Kidney epithelial cell (primary cell): ENCODE measurements at regions not wholly inside any gene's neighbourhood (a gene's known extent, or its start where the extent isn't known, plus 50 kb on each side); places are given as distances from the start of the nearest gene placed in this dataset.
A peak's percentile ranks its signal among the peaks of the same experiment; 100 is the strongest.

Experiments
- DNase-seq: peaks from one replicate; pipeline ENCODE4 v3.0.0-alpha.2; 2010; ENCODE audit warnings: low read depth
- H3K27me3 ChIP-seq: 2 replicates; pipeline ENCODE4 v1.6.0; 2011; ENCODE audit warnings: low read length; ENCODE audit not compliant: control insufficient read depth, insufficient read depth
- H3K36me3 ChIP-seq: 2 replicates; pipeline ENCODE4 v1.5.1; 2011; ENCODE audit warnings: low read length; ENCODE audit not compliant: control insufficient read depth, insufficient read depth
- H3K4me3 ChIP-seq: 2 replicates; pipeline ENCODE4 v1.5.1; 2011; ENCODE audit warnings: low read depth, mild to moderate bottlenecking, control low read depth, low read length
- CTCF ChIP-seq: IDR thresholded peaks from 2 replicates; pipeline ENCODE4 v1.5.1; 2011; ENCODE audit warnings: mild to moderate bottlenecking, moderate library complexity, low read length, control low read depth, inconsistent platforms; ENCODE audit not compliant: insufficient read depth, poor library complexity, severe bottlenecking

DNA sequence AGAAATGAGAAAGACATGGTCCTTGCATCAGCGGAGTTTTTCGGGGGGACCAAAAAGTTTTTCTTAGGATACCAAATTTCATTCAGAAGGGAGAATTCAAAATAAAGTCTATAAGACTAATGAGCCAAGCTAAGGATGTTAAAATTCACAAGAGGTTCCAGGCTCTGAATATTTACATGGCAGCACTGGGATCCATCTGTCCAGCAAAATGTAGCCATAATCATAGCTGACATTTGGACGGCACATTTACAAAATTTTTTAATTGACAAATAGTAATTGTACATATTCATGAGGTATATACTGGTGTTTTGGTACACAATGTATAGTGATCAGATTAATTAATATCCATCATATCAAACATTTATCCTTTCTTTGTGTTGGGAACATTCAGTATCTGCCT is 107.9 kb downstream of the ZNF648 start:
- no peak for TF ChIP-seq CTCF
- H3K36me3 ChIP-seq = no peaks in the 10 kb centered on the region
- no peaks in the 10 kb centered on the region for H3K27me3 ChIP-seq
- no peak overlapping the region for H3K4me3 ChIP-seq
- DNase-seq = no peak

DNA sequence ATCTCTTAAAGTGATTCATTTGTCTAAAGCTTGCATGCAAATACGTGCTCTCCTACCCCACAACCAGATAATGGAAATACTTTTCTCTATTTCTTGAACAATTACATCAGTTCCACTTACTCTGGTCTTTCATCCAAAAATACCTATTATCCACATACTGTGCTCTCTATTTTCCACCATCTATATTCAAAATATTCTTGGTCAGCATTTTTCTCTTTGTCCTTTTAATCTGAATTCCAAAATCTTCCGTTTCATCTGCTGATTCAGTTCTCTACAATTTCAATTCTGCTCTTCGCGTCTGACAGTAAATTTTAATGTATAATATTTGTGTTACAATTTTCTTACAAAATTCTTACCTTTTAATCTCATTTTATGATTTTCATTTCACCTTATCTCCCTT is 110.3 kb downstream of the ZNF648 start:
- Histone ChIP-seq H3K36me3 (no peaks in the 10 kb centered on the region), H3K4me3 (no peak overlapping the region), H3K27me3 (no peaks in the 10 kb centered on the region)
- TF ChIP-seq CTCF = no peak
- no peak for DNase-seq

DNA sequence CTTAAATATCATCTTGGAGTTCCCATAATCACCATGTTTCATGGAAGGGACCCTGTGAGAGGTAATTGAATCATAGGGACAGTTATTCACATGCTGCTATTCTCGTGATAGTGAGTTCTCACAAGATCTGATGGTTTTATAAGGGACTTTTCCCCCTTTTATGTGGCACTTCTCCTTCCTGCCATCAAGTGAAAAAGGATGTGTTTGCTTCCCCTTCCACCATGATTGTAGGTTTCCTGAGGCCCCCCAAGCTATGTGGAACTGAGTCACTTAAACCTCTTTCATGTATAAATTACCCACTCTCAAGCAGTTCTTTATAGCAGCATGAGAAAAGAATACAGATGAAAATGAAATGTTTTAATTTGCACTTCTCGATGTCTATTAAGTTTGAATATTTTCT is 112.0 kb downstream of the ZNF648 start:
- H3K4me3 ChIP-seq = no peak overlapping the region
- no peaks in the 10 kb centered on the region for H3K27me3 ChIP-seq
- DNase-seq = no peak
- H3K36me3 ChIP-seq = no peaks in the 10 kb centered on the region
- TF ChIP-seq CTCF = no peak

GRCh38 chr1:181948372-181948771 is 113.1 kb downstream of the ZNF648 start:
- no peaks in the 10 kb centered on the region for H3K27me3 ChIP-seq
- H3K4me3 ChIP-seq = no peak overlapping the region
- no peak for DNase-seq
- no peaks in the 10 kb centered on the region for H3K36me3 ChIP-seq
- TF ChIP-seq CTCF = no peak

DNA sequence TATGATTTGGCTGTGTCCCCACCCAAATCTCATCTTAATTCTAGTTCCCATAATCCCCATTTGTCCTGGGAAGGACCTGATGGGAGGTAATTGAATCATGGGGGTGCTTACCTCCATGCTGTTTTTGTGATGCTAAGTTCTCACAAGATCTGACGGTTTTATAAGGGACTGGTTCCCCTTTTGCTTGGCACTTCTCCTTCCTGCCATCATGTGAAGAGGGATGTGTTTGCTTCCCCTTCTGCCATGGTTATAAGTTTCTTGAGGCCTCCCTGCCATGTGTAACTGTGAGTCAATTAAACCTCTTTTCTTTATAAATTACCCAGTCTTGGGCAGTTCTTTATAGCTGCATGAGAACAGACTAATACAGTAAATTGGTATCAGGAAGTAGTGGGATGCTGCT is 114.1 kb downstream of the ZNF648 start:
- no peak for DNase-seq
- no peak for TF ChIP-seq CTCF
- H3K4me3 ChIP-seq = no peak overlapping the region
- H3K27me3 ChIP-seq = no peaks in the 10 kb centered on the region
- no peaks in the 10 kb centered on the region for H3K36me3 ChIP-seq

GRCh38 chr1:181936768-181937581 is 124.5 kb downstream of the ZNF648 start:
- Histone ChIP-seq H3K4me3 (no peak overlapping the region), H3K36me3 (no peaks in the 10 kb centered on the region), H3K27me3 (no peaks in the 10 kb centered on the region)
- peak; percentile 71 for TF ChIP-seq CTCF
- peak; percentile 21 for DNase-seq
